ENCODE measurements at regions not wholly inside any gene's neighbourhood (a gene's known extent, or its start where the extent isn't known, plus 50 kb on each side); places are given as distances from the start of the nearest gene placed in this dataset.
"Not testable (repeated sequence)": the region's sequence is repeated elsewhere in the genome, so short reads cannot be mapped to it uniquely, and the experiment has no call there.

DNA sequence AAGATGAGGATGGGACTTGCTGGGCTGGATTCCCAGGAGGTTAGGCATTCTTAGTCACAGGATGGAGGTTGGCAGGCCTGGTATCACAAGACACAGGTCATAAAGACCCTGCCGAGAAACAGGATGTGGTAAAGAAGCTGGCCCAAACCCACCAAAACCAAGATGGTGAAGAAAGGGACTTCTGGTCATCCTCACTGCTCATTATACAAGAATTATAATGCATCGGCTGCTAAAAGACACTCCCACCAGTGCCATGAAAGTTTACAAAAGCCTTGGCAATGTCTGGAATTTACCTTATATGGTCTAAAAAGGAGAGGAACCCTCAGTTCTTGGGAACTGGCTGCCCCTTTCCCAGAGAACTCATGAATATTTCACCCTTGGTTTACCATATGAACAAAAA lies 345.5 kb upstream of the POM121L12 start:
- DNase-seq: no peak

DNA sequence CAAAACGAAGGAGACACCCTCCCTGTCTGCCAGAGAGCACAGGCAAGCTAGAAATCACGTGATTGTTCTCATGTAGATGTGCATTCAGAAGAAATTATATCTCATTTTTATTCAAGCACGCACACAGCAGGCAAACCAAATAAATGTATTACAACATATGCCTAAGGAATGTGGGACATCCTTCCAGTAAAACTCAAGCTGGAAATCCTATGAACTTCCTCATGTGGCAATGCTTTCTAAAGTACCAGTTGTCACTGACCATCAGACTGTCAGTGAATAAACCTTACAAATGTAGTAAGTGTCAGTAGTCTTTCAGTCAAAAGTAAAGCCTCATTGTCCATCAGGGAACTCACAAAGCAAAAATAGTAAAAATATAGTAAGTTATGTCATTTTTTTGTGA lies 350.1 kb upstream of the POM121L12 start:
- DNase-seq: no peak

GRCh38 chr7:52684388-52684787 lies 351.0 kb upstream of the POM121L12 start:
- DNase-seq: no peak

GRCh38 chr7:52682993-52683392 lies 352.4 kb upstream of the POM121L12 start:
- DNase-seq: no peak

- DNase-seq: no peak
Measured at GRCh38 chr7:52670608-52671225, 364.7 kb upstream of the POM121L12 start.

- no peak for DNase-seq
Measured at GRCh38 chr7:52669031-52669430, 366.4 kb upstream of the POM121L12 start.

DNA sequence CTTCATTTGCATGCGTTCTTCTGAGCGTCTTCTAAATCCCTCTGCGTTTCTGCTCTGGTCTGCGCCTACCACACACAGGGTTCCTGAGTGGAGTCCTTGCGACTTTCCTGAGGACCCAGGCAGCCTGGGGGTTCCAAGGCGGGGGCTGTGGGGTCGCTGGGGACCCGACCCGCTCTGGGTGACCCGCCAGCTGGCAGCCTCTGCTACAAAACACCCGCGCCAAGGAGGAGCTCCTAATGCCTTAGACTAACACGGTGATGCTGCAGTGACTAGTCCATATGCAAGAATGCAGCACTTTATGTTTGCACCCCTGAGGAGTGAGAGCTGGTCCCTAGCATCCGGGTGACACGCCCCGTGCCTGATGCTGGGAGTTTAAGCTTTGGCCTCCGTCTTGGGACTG lies 367.0 kb upstream of the POM121L12 start:
- no peak for DNase-seq

DNA sequence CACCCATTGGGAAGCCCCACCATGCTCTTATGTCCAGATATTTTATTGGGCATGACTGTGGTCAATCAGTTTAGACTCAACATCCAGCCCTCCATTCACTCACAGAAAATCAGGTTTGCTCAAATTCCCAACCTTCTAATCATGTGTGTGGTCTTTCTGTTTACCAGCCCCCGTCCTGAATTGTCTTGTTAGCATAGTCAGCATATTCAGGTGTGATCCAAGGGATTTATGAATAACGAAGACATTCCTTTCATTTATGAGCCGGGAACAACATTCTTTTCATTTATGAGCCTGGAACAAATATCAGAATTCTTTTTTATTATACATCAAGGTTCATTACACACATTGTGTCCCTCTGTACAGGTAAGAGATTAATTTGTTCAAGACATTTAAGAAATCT lies 376.3 kb upstream of the POM121L12 start:
- no peak for DNase-seq

DNA sequence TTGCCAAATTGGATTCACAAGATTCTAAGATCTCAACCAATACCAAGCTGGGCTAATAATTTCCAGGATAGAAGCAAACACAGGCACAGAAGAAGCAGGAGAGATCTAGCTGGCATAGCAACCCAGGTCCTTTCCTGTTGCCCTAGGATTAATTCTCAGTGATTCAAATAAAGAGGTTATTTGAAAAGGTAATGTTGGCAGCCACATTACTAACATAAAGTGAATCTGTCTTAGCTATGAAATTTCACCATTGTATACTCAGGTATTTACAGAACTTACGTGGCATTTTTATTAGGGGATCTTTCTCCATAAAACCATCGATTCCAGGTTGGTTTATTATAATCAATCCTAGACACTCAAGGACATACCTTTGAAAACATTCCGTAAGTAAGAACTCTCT lies 379.3 kb upstream of the POM121L12 start:
- no peak for DNase-seq

- DNase-seq: no peak
Measured at GRCh38 chr7:52652621-52653020, 382.8 kb upstream of the POM121L12 start.

DNA sequence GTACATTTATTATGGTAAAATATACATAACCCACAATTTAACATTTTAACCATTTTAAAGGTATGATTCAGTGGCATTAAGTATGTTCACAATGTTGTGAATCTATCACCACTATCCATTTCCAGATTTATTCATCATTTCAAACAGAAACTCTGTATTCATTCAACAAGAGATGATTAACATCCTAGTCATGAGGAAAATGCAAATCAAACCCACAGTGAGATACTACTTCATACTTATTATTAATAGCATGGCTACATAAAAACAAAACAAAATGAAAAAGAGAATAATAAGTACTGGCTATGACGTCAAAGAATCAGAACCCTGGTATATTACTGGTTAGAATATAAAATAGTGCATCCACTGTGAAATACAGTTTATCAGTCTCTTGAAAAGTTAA lies 386.6 kb upstream of the POM121L12 start:
- no peak for DNase-seq

DNA sequence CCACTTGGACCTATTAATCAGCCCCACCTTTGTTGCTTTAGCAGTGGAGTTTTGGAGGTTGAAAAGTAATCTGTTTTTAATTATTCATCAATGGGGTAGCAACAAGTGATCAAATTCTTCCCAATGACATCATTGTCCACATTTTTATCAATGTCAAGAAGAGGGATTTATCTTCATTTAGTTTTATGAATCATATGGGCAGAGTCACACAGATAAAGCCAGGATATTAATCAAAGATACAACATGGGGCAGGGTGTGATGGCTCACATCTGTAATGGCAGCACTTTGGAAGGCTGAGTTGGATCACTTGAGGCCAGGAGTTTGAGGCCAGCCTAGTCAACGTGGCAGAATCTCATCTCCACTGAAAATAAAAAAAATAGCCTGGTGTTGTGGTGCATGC lies 388.4 kb upstream of the POM121L12 start:
- DNase-seq: no peak

GRCh38 chr7:52639981-52640380 lies 395.5 kb upstream of the POM121L12 start:
- DNase-seq: no peak

GRCh38 chr7:52639126-52639525 lies 396.3 kb upstream of the POM121L12 start:
- DNase-seq: no peak

DNA sequence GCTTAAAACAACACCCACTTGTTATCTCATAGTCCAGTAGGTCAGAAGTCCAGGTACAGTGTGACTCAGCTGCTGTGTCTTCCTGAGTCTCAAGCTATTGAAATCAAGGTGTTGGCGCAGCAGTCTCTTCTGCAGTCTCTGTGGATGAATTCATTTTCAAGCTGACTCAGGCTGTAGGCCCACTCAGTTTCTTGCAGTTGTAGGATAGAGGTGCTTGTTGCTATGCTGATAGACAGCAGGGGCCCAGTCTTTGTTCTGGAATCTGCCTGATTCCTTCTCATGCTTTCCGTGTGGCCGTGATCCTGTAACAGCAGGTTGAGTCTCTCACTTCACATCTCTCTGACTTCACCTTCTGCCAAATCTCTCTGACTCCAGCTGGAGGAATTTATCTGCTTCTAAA lies 400.4 kb upstream of the POM121L12 start:
- no peak for DNase-seq

DNA sequence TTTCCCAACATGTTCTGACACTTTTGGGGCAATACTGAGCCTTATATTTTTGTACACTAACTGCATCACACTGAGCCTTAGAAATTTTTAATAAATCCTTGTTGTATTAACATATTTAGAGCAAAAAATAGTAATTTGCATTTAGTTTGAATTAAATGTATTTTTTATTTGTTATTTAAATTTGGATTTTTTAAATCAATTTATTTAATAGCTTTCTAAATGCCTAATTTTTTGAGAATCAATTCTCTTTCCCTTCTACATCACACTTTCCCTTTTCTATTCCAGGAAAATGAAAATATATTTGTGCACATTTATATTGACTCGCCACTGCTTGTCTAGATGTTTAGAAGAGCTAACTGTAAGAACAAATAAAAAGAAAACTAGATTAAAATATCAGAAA lies 414.6 kb upstream of the POM121L12 start:
- no peak for DNase-seq

- DNase-seq: no peak
Measured at GRCh38 chr7:52616552-52616951, 418.9 kb upstream of the POM121L12 start.

- no peak for DNase-seq
Measured at GRCh38 chr7:52615021-52615695, 420.3 kb upstream of the POM121L12 start.

DNA sequence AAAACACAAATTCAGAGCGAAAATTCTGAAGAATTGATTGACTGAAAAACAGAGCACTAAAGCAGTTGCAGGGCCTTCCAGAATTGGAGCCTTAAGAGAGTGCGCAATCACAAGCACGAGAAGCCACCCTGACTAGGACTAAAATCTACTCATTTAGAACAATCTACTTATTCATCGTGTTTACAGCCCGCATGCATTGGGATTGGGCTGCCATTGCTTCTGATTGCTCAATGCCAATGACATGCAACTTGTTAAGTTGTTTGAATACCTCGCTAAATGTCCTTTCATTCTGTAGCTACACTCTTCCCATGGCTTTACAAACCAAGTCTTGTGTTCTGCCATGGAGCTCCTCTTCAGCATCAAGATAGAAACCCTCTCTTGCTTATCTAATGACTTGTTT lies 425.9 kb upstream of the POM121L12 start:
- DNase-seq: no peak

DNA sequence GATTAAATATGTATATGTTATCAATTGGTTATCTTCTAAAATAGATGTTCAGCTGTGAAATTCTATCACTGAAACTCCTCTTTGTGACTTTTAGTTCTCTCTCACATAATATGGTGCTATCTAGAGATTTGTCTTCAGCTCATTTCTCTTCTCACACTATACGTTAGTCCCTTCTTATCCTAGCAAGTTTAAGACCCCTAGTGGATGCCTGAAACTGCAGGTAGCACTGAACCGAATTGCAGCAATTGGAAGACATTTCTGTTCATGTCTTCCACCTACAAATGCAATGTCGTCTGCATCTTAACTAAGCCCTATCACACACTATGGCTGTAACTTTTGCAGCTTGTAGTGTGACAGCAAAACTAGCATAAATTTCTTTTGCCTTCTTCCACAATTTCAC lies 442.7 kb upstream of the POM121L12 start:
- DNase-seq: no peak

- no peak for DNase-seq
Measured at GRCh38 chr7:52586704-52587103, 448.7 kb upstream of the POM121L12 start.

DNA sequence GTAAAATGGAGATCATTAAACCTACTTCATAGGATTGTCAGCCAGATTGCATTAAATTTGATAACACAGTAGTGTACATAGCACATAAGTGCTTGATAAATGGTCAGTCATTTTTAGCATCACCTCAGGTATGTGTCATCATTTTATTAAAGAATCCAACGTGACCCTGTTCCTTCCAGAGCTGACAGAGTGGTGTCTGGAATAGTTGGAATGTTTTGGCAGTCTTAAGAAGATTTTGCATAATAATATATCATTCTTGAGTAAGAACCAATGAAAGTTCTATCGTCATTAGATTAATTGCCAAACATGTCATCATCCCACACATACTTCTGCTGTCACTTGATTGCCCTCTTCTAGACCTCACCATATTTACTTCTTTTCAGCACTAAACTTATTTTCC lies 451.4 kb upstream of the POM121L12 start:
- no peak for DNase-seq

DNA sequence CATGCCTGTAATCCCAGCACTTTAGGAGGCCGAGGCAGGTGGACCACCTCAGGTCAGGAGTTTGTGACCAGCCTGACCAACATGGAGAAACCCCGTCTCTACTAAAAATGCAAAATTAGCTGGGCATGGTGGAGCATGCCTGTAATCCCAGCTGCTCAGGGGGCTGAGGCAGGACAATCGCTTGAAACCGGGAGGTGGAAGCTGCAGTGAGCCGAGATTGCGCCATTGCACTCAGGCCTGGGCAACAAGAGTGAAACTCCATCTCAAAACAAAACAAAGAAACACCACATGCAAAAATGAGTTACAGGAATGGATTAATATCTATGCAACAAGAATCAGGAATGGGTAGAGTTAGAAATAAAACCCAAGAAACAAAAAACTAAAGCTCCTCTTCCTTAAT lies 462.3 kb upstream of the POM121L12 start:
- DNase-seq: not testable (repeated sequence)

DNA sequence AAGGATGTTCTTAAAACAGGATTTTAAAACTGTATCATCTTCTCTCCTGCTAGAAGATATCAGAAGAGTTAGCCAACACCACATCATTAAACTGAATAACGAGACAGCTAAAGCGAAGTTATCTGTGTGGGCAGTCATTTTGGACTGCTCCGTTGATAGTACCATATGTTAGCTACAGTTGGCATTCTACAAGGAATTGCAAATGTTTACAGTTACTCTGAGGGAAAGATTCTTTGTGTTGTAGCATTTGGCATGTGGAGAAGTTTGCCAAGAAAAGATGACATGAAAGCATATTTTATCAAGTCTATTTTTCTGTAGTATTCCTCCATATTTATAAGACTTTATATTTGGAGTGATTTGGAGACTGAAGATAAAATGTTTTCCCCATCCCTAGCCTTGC lies 464.4 kb upstream of the POM121L12 start:
- no peak for DNase-seq

DNA sequence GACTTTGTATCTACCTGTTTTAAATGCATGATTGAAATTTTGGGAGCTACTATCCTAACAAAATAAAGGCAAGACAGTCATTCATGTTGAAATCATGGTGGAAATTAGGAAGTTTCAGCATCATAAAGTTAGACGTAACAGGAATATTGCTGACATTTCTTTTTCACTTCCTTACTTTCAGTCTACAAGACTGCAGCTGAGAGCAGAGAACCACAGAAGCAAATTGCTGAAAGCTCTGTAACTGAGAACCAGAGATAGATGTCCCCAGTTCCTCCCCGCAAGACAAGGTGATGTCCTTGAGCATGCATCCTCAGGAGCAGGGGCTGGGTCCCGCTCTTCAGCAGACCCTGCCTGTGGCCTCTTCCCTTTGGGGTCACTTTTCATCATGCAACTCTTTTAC lies 466.3 kb upstream of the POM121L12 start:
- no peak for DNase-seq
